Caki2 (cell line): ENCODE measurements at regions not wholly inside any gene's neighbourhood (a gene's known extent, or its start where the extent isn't known, plus 50 kb on each side); places are given as distances from the start of the nearest gene placed in this dataset.

Experiments used
- DNase-seq: peaks from one replicate; pipeline ENCODE4 v3.0.0-alpha.2; 2015; ENCODE audit warnings: low read depth
- in situ Hi-C: cut with HindIII; loops from 2 replicates; pipeline ENCODE4 v1.10.0; 2016; ENCODE audit warnings: low sequenced_read_pairs, low pct_unique_long_range_greater_than_20kb, mixed read lengths

GRCh38 chr5:144085381-144085780 lies 85.1 kb downstream of the YIPF5 start:
- in situ Hi-C loops, result no loop called here
- no peak for DNase-seq

GRCh38 chr5:144086295-144086694 lies 84.2 kb downstream of the YIPF5 start:
- in situ Hi-C loops, result no loop called here
- DNase-seq, result no peak

GRCh38 chr5:144087576-144087975 lies 82.9 kb downstream of the YIPF5 start:
- in situ Hi-C loops, result no loop called here
- no peak for DNase-seq

GRCh38 chr5:144088206-144089064 lies 82.0 kb downstream of the YIPF5 start:
- in situ Hi-C loops, result no loop called here
- DNase-seq, result no peak

- in situ Hi-C loops, result no loop called here
- DNase-seq, result no peak
These were observed 80.9 kb downstream of the YIPF5 start for GRCh38 chr5:144089401-144090021.

- no peak for DNase-seq
- in situ Hi-C loops, result no loop called here
These were observed 78.0 kb downstream of the YIPF5 start for GRCh38 chr5:144092508-144092907.

- DNase-seq, result no peak
- in situ Hi-C loops, result no loop called here
These were observed 77.1 kb downstream of the YIPF5 start for GRCh38 chr5:144093400-144093799.

GRCh38 chr5:144093868-144094267 lies 76.6 kb downstream of the YIPF5 start:
- in situ Hi-C loops, result no loop called here
- DNase-seq, result no peak

GRCh38 chr5:144100702-144101101 lies 69.8 kb downstream of the YIPF5 start:
- in situ Hi-C loops, result no loop called here
- no peak for DNase-seq

- in situ Hi-C loops, result no loop called here
These were observed 68.8 kb downstream of the YIPF5 start for GRCh38 chr5:144101616-144102015.

GRCh38 chr5:144102361-144102760 lies 68.1 kb downstream of the YIPF5 start:
- in situ Hi-C loops, result no loop called here
- DNase-seq, result no peak

More at GRCh38 chr5:144101616-144102015, 68.8 kb downstream of the YIPF5 start:
- no peak for DNase-seq

- in situ Hi-C loops, result no loop called here
These were observed 67.5 kb downstream of the YIPF5 start for GRCh38 chr5:144102979-144103378.

GRCh38 chr5:144103611-144104485 lies 66.6 kb downstream of the YIPF5 start:
- DNase-seq, result no peak
- in situ Hi-C loops, result no loop called here

More at GRCh38 chr5:144102979-144103378, 67.5 kb downstream of the YIPF5 start:
- no peak for DNase-seq

- DNase-seq, result no peak
- in situ Hi-C loops, result no loop called here
These were observed 65.1 kb downstream of the YIPF5 start for GRCh38 chr5:144105371-144105770.

GRCh38 chr5:144108131-144108530 lies 62.3 kb downstream of the YIPF5 start:
- DNase-seq, result no peak
- in situ Hi-C loops, result no loop called here
